ENCODE measurements at regions not wholly inside any gene's neighbourhood (a gene's known extent, or its start where the extent isn't known, plus 50 kb on each side); places are given as distances from the start of the nearest gene placed in this dataset.

GRCh38 chr2:103873716-103874351, 980.1 kb upstream of the POU3F3 start:
- TF ChIP-seq CTCF (IDR thresholded peaks at IDR 0.05; ENCODE audit: insufficient read depth, low read length) = no peak
- no peak for TF ChIP-seq POLR2AphosphoS5 (IDR thresholded peaks at IDR 0.05; ENCODE audit: low read depth)
- TF ChIP-seq GABPA (IDR thresholded peaks at IDR 0.05; ENCODE audit: low read depth) = no peak
- no peak for TF ChIP-seq REST (IDR thresholded peaks at IDR 0.05; ENCODE audit: insufficient replicate concordance, low read depth)

Data from HL-60 (cell line).